ENCODE measurements at regions not wholly inside any gene's neighbourhood (a gene's known extent, or its start where the extent isn't known, plus 50 kb on each side); places are given as distances from the start of the nearest gene placed in this dataset.

GRCh38 chrX:65331371-65331770 lies 203.2 kb downstream of the LAS1L start (continued):
- no peak for TF ChIP-seq CBX8 (IDR thresholded peaks at IDR 0.05; ENCODE audit: borderline replicate concordance, low read depth, low read length)
- TF ChIP-seq SP2 (IDR thresholded peaks at IDR 0.05; ENCODE audit: low read length), result no peak
- no peak for TF ChIP-seq POLR2A (IDR thresholded peaks at IDR 0.05; ENCODE audit: control extremely low read depth in 1 of 2, low read depth in 2 of 2, low read length in 2 of 2)
